GM20000 (cell line): ENCODE measurements at regions not wholly inside any gene's neighbourhood (a gene's known extent, or its start where the extent isn't known, plus 50 kb on each side); places are given as distances from the start of the nearest gene placed in this dataset.

Experiments used
- DNase-seq: peaks from one replicate; pipeline ENCODE4 v3.0.0; 2012; ENCODE audit warnings: low spot score
- CTCF ChIP-seq: IDR thresholded peaks from 2 replicates; pipeline ENCODE4 v1.5.1; 2012; ENCODE audit warnings: mild to moderate bottlenecking, control low read depth; ENCODE audit errors: extremely low read depth, missing control alignments

GRCh38 chr6:156337801-156338200 is 439.4 kb upstream of the ARID1B start:
- DNase-seq: no peak
- no peak for TF ChIP-seq CTCF

- DNase-seq: no peak
- no peak for TF ChIP-seq CTCF
Measured at GRCh38 chr6:156336733-156337132, 440.4 kb upstream of the ARID1B start.

GRCh38 chr6:156336089-156336488 is 441.1 kb upstream of the ARID1B start:
- DNase-seq: no peak
- TF ChIP-seq CTCF: no peak

- no peak for DNase-seq
- no peak for TF ChIP-seq CTCF
Measured at GRCh38 chr6:156334966-156335365, 442.2 kb upstream of the ARID1B start.

GRCh38 chr6:156319707-156320106 is 457.5 kb upstream of the ARID1B start:
- no peak for TF ChIP-seq CTCF
- no peak for DNase-seq

- TF ChIP-seq CTCF: no peak
Measured at GRCh38 chr6:156316583-156317125, 460.5 kb upstream of the ARID1B start.

GRCh38 chr6:156315146-156315545 is 462.0 kb upstream of the ARID1B start:
- no peak for DNase-seq
- no peak for TF ChIP-seq CTCF

More at GRCh38 chr6:156316583-156317125, 460.5 kb upstream of the ARID1B start:
- no peak for DNase-seq
